ENCODE measurements at regions not wholly inside any gene's neighbourhood (a gene's known extent, or its start where the extent isn't known, plus 50 kb on each side); places are given as distances from the start of the nearest gene placed in this dataset.
A peak's percentile ranks its signal among the peaks of the same experiment; 100 is the strongest.

GRCh38 chr10:123377883-123378282 lies 223.7 kb downstream of the BUB3 start (continued):
- TF ChIP-seq FOXA3 (CRISPR knock-in tag; IDR thresholded peaks at IDR 0.05) (peak; percentile 6; the same call in 1 of the 2 replicates), NR2F1 (CRISPR knock-in tag; IDR thresholded peaks at IDR 0.05) (peak in 1 of 2 experiments; percentile 27; a peak in 1 of 4 replicates), ZNF350 (CRISPR knock-in tag; IDR thresholded peaks at IDR 0.05; ENCODE audit: borderline replicate concordance, low read depth) (no peak), FOXP1 (IDR thresholded peaks at IDR 0.05) (no peak), FOXP1 (CRISPR knock-in tag; IDR thresholded peaks at IDR 0.05) (peak; percentile 45; the same call in 1 of the 2 replicates)
- TF ChIP-seq, protein P1, sequence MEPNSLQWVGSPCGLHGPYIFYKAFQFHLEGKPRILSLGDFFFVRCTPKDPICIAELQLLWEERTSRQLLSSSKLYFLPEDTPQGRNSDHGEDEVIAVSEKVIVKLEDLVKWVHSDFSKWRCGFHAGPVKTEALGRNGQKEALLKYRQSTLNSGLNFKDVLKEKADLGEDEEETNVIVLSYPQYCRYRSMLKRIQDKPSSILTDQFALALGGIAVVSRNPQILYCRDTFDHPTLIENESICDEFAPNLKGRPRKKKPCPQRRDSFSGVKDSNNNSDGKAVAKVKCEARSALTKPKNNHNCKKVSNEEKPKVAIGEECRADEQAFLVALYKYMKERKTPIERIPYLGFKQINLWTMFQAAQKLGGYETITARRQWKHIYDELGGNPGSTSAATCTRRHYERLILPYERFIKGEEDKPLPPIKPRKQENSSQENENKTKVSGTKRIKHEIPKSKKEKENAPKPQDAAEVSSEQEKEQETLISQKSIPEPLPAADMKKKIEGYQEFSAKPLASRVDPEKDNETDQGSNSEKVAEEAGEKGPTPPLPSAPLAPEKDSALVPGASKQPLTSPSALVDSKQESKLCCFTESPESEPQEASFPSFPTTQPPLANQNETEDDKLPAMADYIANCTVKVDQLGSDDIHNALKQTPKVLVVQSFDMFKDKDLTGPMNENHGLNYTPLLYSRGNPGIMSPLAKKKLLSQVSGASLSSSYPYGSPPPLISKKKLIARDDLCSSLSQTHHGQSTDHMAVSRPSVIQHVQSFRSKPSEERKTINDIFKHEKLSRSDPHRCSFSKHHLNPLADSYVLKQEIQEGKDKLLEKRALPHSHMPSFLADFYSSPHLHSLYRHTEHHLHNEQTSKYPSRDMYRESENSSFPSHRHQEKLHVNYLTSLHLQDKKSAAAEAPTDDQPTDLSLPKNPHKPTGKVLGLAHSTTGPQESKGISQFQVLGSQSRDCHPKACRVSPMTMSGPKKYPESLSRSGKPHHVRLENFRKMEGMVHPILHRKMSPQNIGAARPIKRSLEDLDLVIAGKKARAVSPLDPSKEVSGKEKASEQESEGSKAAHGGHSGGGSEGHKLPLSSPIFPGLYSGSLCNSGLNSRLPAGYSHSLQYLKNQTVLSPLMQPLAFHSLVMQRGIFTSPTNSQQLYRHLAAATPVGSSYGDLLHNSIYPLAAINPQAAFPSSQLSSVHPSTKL (CRISPR knock-in tag; IDR thresholded peaks at IDR 0.05): peak; percentile 43; the same call in 1 of the 2 replicates

DNA sequence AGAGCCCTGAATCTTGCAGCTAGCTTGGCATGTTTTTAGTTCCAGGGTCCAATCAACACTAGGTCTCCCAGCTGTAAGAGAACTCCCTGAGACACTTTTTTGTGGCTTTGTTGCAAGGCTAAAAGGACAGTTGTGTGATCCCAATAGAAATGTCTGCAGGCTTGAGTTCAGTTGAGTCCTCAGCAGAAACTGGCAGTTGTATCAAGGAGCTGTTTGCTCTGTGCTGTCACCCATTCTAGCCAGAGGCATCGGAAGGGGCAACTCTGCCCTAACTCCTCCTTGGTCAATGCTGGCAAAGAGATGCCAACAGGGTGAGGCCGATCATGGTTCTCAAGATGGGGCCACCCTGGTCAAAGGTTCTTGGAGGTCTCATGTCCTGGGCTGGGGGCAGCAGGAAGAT lies 224.1 kb downstream of the BUB3 start:
- no peak; the same call in 2 of the 3 replicates for ATAC-seq
- POLR2A ChIA-PET: no interaction called here
- H4K20me1 ChIP-seq (ENCODE audit: insufficient read depth, low read length): no peaks in the 10 kb centered on the region
- in situ Hi-C loops (cut with HindIII; ENCODE audit: extremely low pct_ligation_motif_present, low pct_unique_long_range_greater_than_20kb): loop anchor here (5.0 kb wide), 1 partner anchor 246 kb away; no protein-coding TSS in a partner anchor
- H3K27me3 ChIP-seq (ENCODE audit: control insufficient read depth in 1 of 2, insufficient read depth in 2 of 2, low read length in 2 of 2): peaks cover 2 to 10% of the 10 kb centered on the region in 2 experiments; a peak in 3 of 5 replicates
- H3K79me2 ChIP-seq (ENCODE audit: insufficient read depth, low read length): no peaks in the 10 kb centered on the region
- DNase-seq (ENCODE audit: low spot score): no peak
- H3K36me3 ChIP-seq (replicated peaks in 1 of 2; ENCODE audit: control insufficient read depth in 1 of 2, insufficient read depth in 2 of 2, low read length in 2 of 2): no peaks in the 10 kb centered on the region
- no peak overlapping the region for H3K9ac ChIP-seq (ENCODE audit: insufficient read depth, low read depth, low read length)
- no peak overlapping the region for H2AFZ ChIP-seq (ENCODE audit: low read length)
- no peak for FAIRE-seq
- H3K4me1 ChIP-seq (ENCODE audit: insufficient read depth, low read length): peaks cover 17% of the 10 kb centered on the region
- BruUV-seq (replicated peaks): no TSS peak
- H3K27ac ChIP-seq (ENCODE audit: extremely low read length, insufficient read depth, low read length): no peak overlapping the region
- H3K9me3 ChIP-seq (ENCODE audit: low read length): no peaks in the 10 kb centered on the region
- no peak overlapping the region for H3K4me3 ChIP-seq (replicated peaks in 1 of 3; ENCODE audit: insufficient read depth in 1 of 3, low read depth in 2 of 3, low read length in 3 of 3)
- H3K4me2 ChIP-seq (ENCODE audit: low read depth, low read length): no peak overlapping the region
- WGBS (ENCODE audit: low lambda C conversion rate): 67% methylated on average over 1 of the region's 2 CpGs
- intact Hi-C loops (cut with micrococcal nuclease; ENCODE audit: unreplicated experiment): no loop called here
- CTCF ChIA-PET (ENCODE audit: low intra/inter-chr PET ratio, low total read pairs): no interaction called here
- TF ChIP-seq JUN (CRISPR knock-in tag; IDR thresholded peaks at IDR 0.05): no peak
- TF ChIP-seq ZNF557 (CRISPR knock-in tag; IDR thresholded peaks at IDR 0.05): no peak
- no peak for TF ChIP-seq SMARCE1 (IDR thresholded peaks at IDR 0.05; ENCODE audit: borderline replicate concordance)
- no peak for TF ChIP-seq SKI (IDR thresholded peaks at IDR 0.05; ENCODE audit: partially characterized antibody)
- no peak for TF ChIP-seq HHEX (CRISPR knock-in tag; IDR thresholded peaks at IDR 0.05)
- no peak for TF ChIP-seq RFX1 (IDR thresholded peaks at IDR 0.05)
- no peak for TF ChIP-seq ZNF263 (CRISPR knock-in tag; IDR thresholded peaks at IDR 0.05)
- no peak for TF ChIP-seq DZIP1 (CRISPR knock-in tag; IDR thresholded peaks at IDR 0.05)
- TF ChIP-seq, protein P2, sequence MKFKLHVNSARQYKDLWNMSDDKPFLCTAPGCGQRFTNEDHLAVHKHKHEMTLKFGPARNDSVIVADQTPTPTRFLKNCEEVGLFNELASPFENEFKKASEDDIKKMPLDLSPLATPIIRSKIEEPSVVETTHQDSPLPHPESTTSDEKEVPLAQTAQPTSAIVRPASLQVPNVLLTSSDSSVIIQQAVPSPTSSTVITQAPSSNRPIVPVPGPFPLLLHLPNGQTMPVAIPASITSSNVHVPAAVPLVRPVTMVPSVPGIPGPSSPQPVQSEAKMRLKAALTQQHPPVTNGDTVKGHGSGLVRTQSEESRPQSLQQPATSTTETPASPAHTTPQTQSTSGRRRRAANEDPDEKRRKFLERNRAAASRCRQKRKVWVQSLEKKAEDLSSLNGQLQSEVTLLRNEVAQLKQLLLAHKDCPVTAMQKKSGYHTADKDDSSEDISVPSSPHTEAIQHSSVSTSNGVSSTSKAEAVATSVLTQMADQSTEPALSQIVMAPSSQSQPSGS (CRISPR knock-in tag; IDR thresholded peaks at IDR 0.05): no peak
- no peak for TF ChIP-seq PLSCR1 (CRISPR knock-in tag; IDR thresholded peaks at IDR 0.05; ENCODE audit: borderline replicate concordance)
- TF ChIP-seq GTF2F1 (IDR thresholded peaks at IDR 0.05; ENCODE audit: low read length): no peak

All from HepG2 (cell line).